ENCODE measurements at regions not wholly inside any gene's neighbourhood (a gene's known extent, or its start where the extent isn't known, plus 50 kb on each side); places are given as distances from the start of the nearest gene placed in this dataset.

DNA sequence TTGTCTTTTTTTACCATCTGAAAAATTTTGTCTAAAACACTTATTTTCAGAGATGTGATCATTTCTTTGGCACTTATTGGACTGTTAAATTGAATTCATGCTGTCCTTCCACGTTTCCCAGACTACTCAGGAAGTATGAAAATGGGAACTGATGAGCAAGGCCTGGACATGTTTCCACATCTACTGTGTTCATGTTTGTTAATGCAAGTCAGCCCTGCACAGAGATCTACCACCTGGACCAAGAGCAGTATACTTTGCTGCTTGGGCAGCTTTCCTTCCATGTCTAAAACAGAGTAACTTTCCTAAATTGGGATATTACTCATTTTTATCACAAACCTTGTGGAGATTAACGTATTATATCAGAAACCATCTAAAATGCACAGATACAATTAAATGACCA lies 687.4 kb downstream of the DIAPH3 start:
- no peaks in the 10 kb centered on the region for H3K4me1 ChIP-seq (ENCODE audit: control insufficient read depth, insufficient read depth, low read length)
- POLR2A ChIA-PET, result no interaction called here
- no peak overlapping the region for H3K27ac ChIP-seq (ENCODE audit: extremely low read depth, low read depth, low read length)
- H3K4me3 ChIP-seq (ENCODE audit: low read depth, low read length), result no peak overlapping the region
- CTCF ChIA-PET, result no interaction called here
- no peak for TF ChIP-seq ZNF558 (tag by site-specific recombination; IDR thresholded peaks at IDR 0.05)
- TF ChIP-seq ZFP41 (tag by site-specific recombination; IDR thresholded peaks at IDR 0.05; ENCODE audit: borderline replicate concordance), result no peak
- TF ChIP-seq ZNF624 (tag by site-specific recombination; IDR thresholded peaks at IDR 0.05), result no peak
- TF ChIP-seq GLI2 (tag by site-specific recombination; IDR thresholded peaks at IDR 0.05; ENCODE audit: borderline replicate concordance, low read depth), result no peak
- TF ChIP-seq, protein P1, sequence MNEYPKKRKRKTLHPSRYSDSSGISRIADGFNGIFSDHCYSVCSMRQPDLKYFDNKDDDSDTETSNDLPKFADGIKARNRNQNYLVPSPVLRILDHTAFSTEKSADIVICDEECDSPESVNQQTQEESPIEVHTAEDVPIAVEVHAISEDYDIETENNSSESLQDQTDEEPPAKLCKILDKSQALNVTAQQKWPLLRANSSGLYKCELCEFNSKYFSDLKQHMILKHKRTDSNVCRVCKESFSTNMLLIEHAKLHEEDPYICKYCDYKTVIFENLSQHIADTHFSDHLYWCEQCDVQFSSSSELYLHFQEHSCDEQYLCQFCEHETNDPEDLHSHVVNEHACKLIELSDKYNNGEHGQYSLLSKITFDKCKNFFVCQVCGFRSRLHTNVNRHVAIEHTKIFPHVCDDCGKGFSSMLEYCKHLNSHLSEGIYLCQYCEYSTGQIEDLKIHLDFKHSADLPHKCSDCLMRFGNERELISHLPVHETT (tag by site-specific recombination; IDR thresholded peaks at IDR 0.05), result no peak
- no peak for TF ChIP-seq ZNF626 (tag by site-specific recombination; IDR thresholded peaks at IDR 0.05)
- no peaks in the 10 kb centered on the region for H3K36me3 ChIP-seq (ENCODE audit: control insufficient read depth in 2 of 2, insufficient read depth in 1 of 2, low read length in 2 of 2)
- H3K9me3 ChIP-seq (ENCODE audit: control insufficient read depth, insufficient read depth, low read depth, low read length), result no peaks in the 10 kb centered on the region

DNA sequence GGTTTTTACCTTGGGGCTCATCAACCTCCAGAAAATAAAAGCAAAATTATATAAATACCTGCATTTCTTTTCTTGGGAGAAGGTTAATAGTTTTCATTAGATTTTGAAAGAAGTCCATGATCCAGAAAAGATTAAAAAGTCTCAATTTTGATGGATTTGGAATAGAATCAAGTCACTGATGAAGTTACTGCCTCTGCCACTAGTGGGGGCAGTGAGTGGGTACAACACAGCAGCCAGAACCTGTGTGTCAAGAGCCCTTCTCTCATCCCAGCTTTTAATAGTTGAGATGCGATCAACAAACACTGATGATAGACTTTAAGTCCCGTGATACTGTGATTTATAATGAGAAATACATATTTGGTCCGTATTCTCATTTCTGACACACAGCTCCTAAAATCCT lies 686.7 kb downstream of the DIAPH3 start:
- H3K36me3 ChIP-seq (ENCODE audit: control insufficient read depth in 2 of 2, insufficient read depth in 1 of 2, low read length in 2 of 2), result no peaks in the 10 kb centered on the region
- no peak overlapping the region for H3K4me3 ChIP-seq (ENCODE audit: low read depth, low read length)
- no peak overlapping the region for H3K27ac ChIP-seq (ENCODE audit: extremely low read depth, low read depth, low read length)
- POLR2A ChIA-PET, result no interaction called here
- H3K4me1 ChIP-seq (ENCODE audit: control insufficient read depth, insufficient read depth, low read length), result no peaks in the 10 kb centered on the region
- no peaks in the 10 kb centered on the region for H3K9me3 ChIP-seq (ENCODE audit: control insufficient read depth, insufficient read depth, low read depth, low read length)
- CTCF ChIA-PET, result interaction anchor here (0.6 to 1.0 kb wide), 3 partner anchors 86 to 467 kb away, joined by 3 to 4 read pairs (median 3); no protein-coding TSS in a partner anchor
- TF ChIP-seq MEIS1 (CRISPR knock-in tag; IDR thresholded peaks at IDR 0.05; ENCODE audit: borderline replicate concordance), result no peak
- TF ChIP-seq, protein P2, sequence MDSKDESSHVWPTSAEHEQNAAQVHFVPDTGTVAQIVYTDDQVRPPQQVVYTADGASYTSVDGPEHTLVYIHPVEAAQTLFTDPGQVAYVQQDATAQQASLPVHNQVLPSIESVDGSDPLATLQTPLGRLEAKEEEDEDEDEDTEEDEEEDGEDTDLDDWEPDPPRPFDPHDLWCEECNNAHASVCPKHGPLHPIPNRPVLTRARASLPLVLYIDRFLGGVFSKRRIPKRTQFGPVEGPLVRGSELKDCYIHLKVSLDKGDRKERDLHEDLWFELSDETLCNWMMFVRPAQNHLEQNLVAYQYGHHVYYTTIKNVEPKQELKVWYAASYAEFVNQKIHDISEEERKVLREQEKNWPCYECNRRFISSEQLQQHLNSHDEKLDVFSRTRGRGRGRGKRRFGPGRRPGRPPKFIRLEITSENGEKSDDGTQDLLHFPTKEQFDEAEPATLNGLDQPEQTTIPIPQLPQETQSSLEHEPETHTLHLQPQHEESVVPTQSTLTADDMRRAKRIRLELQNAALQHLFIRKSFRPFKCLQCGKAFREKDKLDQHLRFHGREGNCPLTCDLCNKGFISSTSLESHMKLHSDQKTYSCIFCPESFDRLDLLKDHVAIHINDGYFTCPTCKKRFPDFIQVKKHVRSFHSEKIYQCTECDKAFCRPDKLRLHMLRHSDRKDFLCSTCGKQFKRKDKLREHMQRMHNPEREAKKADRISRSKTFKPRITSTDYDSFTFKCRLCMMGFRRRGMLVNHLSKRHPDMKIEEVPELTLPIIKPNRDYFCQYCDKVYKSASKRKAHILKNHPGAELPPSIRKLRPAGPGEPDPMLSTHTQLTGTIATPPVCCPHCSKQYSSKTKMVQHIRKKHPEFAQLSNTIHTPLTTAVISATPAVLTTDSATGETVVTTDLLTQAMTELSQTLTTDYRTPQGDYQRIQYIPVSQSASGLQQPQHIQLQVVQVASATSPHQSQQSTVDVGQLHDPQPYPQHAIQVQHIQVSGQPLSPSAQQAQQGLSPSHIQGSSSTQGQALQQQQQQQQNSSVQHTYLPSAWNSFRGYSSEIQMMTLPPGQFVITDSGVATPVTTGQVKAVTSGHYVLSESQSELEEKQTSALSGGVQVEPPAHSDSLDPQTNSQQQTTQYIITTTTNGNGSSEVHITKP (tag by site-specific recombination; IDR thresholded peaks at IDR 0.05), result no peak
- no peak for TF ChIP-seq ZNF169 (tag by site-specific recombination; IDR thresholded peaks at IDR 0.05)
- no peak for TF ChIP-seq ZFP3 (tag by site-specific recombination; IDR thresholded peaks at IDR 0.05; ENCODE audit: low read depth)
- TF ChIP-seq ZNF132 (tag by site-specific recombination; IDR thresholded peaks at IDR 0.05; ENCODE audit: borderline replicate concordance), result no peak
- TF ChIP-seq ZFP69B (tag by site-specific recombination; IDR thresholded peaks at IDR 0.05), result no peak
- TF ChIP-seq ZNF423 (tag by site-specific recombination; IDR thresholded peaks at IDR 0.05), result no peak
- TF ChIP-seq, protein P3, sequence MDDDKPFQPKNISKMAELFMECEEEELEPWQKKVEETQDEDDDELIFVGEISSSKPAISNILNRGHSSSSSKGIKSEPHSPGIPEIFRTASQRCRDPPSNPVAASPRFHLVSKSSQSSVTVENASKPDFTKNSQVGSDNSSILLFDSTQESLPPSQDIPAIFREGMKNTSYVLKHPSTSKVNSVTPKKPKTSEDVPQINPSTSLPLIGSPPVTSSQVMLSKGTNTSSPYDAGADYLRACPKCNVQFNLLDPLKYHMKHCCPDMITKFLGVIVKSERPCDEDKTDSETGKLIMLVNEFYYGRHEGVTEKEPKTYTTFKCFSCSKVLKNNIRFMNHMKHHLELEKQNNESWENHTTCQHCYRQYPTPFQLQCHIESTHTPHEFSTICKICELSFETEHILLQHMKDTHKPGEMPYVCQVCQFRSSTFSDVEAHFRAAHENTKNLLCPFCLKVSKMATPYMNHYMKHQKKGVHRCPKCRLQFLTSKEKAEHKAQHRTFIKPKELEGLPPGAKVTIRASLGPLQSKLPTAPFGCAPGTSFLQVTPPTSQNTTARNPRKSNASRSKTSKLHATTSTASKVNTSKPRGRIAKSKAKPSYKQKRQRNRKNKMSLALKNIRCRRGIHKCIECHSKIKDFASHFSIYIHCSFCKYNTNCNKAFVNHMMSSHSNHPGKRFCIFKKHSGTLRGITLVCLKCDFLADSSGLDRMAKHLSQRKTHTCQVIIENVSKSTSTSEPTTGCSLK (tag by site-specific recombination; IDR thresholded peaks at IDR 0.05), result no peak
- TF ChIP-seq ZFHX2 (tag by site-specific recombination; conservative IDR thresholded peaks at IDR 0.05), result no peak
- TF ChIP-seq ZNF239 (tag by site-specific recombination; IDR thresholded peaks at IDR 0.05), result no peak

Data from HEK293 (cell line).